ENCODE measurements at regions not wholly inside any gene's neighbourhood (a gene's known extent, or its start where the extent isn't known, plus 50 kb on each side); places are given as distances from the start of the nearest gene placed in this dataset.

- DNase-seq (ENCODE audit: low read depth), result no peak
These were observed 243.3 kb downstream of the ARAP2 start for GRCh38 chr4:36000941-36001557.

- no peak for DNase-seq (ENCODE audit: low read depth)
These were observed 241.3 kb downstream of the ARAP2 start for GRCh38 chr4:36003051-36003450.

- no peak for DNase-seq (ENCODE audit: low read depth)
These were observed 240.0 kb downstream of the ARAP2 start for GRCh38 chr4:36004204-36004851.

GRCh38 chr4:36006226-36006625, 238.1 kb downstream of the ARAP2 start:
- DNase-seq (ENCODE audit: low read depth), result no peak

GRCh38 chr4:36010397-36010929, 233.9 kb downstream of the ARAP2 start:
- no peak for DNase-seq (ENCODE audit: low read depth)

GRCh38 chr4:36011381-36011780, 232.9 kb downstream of the ARAP2 start:
- DNase-seq (ENCODE audit: low read depth), result no peak

GRCh38 chr4:36012503-36012902, 231.8 kb downstream of the ARAP2 start:
- DNase-seq (ENCODE audit: low read depth), result no peak

- DNase-seq (ENCODE audit: low read depth), result no peak
These were observed 231.1 kb downstream of the ARAP2 start for GRCh38 chr4:36013206-36013605.

Data from LHCN-M2 (cell line).